ENCODE measurements at regions not wholly inside any gene's neighbourhood (a gene's known extent, or its start where the extent isn't known, plus 50 kb on each side); places are given as distances from the start of the nearest gene placed in this dataset.
A peak's percentile ranks its signal among the peaks of the same experiment; 100 is the strongest.

DNA sequence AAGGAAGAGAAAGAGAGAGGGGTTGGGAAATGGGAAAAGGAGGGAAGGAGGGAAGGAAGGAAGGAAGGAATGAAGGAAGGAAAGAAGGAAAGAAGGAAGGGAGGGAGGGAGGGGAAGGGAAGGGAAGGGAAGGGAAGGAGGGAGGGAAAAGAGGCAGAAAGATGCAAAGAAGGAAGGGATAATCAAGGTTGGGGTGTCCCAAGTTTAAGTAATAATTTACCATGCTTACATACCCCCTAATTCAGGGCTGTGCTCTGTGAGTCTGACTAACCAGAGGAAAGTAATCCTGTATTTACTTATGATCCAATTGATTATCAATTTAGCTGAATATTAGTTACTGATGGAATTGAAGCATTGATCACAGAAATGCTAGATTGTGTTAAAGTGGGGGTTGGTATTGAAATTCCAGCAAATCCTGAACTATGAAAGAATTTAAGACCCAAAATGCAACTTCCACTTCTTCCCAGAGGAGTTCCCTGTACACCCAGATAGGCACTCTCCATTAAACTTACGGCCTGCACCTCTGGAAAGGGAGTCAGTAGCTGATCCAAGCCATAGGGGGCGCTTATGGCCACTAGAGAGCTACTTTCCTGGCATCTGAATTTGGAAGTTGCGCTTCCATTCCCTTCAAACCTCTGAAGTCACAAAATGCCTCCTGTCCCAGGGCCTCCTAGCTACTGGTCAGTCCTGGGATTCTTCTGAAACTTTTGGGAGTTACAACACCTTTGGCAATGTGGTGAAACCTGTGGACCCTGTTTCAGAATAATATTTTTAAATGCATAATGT lies 162.7 kb upstream of the PWP1 start:
- no peak overlapping the region for H3K27ac ChIP-seq
- H3K9me3 ChIP-seq, result no peaks in the 10 kb centered on the region

DNA sequence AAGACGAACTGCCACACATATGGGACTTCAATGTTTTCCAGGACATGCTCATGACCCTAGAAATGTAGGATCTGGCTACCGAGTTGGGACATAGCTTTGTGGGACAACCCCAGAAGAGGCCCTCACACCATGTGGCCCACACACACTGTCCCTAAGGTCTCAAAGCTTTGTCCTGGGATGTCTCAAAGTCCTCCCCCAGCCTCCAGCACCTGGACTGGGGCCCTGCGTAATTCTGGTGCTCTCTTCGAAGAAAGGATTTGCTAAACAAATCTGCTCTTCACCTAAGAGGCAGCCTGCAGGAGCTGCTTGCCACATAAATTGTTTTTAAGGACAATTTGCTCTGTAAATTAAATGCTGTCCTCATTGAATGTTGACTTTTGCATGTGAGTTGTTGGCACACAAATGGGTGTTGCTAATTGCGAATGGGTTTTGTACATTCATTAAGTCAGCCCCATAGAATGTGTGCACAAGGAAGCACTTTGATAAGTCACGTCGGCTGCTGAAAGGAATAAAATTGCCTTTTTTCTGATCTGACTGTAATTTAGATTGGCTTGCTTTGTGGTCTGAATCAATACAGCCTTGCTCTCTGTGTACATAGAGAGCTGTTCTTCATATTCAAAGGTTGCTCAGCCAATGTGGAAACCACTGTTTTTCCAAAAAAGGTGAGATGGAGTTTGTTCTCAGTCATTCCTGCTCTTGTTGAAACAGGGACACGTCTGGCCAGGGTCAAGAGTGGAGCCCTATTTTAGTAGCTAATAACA lies 161.6 kb upstream of the PWP1 start:
- Histone ChIP-seq H3K4me1 (no peaks in the 10 kb centered on the region), H3K36me3 (no peaks in the 10 kb centered on the region), H3K9me3 (no peaks in the 10 kb centered on the region), H3K27ac (no peak overlapping the region), H3K4me3 (no peak overlapping the region), H3K27me3 (no peaks in the 10 kb centered on the region)
- no peak for DNase-seq
- no peak for TF ChIP-seq POLR2A (IDR thresholded peaks at IDR 0.05)
- TF ChIP-seq, protein P1, sequence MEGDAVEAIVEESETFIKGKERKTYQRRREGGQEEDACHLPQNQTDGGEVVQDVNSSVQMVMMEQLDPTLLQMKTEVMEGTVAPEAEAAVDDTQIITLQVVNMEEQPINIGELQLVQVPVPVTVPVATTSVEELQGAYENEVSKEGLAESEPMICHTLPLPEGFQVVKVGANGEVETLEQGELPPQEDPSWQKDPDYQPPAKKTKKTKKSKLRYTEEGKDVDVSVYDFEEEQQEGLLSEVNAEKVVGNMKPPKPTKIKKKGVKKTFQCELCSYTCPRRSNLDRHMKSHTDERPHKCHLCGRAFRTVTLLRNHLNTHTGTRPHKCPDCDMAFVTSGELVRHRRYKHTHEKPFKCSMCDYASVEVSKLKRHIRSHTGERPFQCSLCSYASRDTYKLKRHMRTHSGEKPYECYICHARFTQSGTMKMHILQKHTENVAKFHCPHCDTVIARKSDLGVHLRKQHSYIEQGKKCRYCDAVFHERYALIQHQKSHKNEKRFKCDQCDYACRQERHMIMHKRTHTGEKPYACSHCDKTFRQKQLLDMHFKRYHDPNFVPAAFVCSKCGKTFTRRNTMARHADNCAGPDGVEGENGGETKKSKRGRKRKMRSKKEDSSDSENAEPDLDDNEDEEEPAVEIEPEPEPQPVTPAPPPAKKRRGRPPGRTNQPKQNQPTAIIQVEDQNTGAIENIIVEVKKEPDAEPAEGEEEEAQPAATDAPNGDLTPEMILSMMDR (IDR thresholded peaks at IDR 0.05), result no peak

More for the DNA sequence above, 162.7 kb upstream of the PWP1 start:
- no peak overlapping the region for H3K4me3 ChIP-seq
- no peak for TF ChIP-seq POLR2A (IDR thresholded peaks at IDR 0.05)
- TF ChIP-seq, protein P1 (IDR thresholded peaks at IDR 0.05), result peak in 2 of 6 experiments; percentile 25 to 30
- H3K27me3 ChIP-seq, result no peaks in the 10 kb centered on the region
- no peak for DNase-seq
- no peaks in the 10 kb centered on the region for H3K36me3 ChIP-seq
- H3K4me1 ChIP-seq, result no peaks in the 10 kb centered on the region

DNA sequence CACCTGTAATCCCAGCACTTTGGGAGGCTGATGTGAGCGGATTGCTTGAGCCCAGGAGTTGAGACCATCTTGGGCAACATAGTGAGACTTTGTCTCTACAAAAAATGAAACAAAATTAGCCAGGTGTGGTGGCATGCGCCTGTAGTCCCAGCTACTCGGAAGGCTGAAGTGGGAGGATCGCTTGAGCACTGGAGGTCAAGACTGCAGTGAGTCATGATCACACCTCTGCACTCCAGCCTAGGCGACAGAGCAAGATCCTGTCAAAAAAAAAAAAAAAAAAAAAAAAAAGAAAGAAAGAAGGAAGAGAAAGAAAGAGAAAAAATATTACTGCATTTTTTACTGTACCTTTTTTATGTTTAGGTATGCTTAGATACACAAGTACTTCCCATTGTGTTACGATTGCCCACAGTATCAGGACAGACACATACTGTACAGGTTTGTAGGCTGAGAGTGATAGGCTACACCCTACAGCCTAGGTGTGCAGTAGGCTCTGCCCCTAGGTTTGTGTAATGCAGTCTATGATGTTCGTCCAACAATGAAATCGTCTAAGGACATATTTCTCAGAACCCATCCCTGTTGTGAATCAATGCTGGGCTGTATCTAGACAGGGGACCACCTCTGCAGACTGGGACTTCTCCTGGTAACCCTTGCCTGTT lies 160.4 kb upstream of the PWP1 start:
- Histone ChIP-seq H3K36me3 (no peaks in the 10 kb centered on the region), H3K27ac (no peak overlapping the region), H3K27me3 (no peaks in the 10 kb centered on the region), H3K9me3 (no peaks in the 10 kb centered on the region), H3K4me3 (no peak overlapping the region), H3K4me1 (no peaks in the 10 kb centered on the region)
- no peak for DNase-seq
- TF ChIP-seq, protein P1 (IDR thresholded peaks at IDR 0.05), result no peak
- TF ChIP-seq POLR2A (IDR thresholded peaks at IDR 0.05), result no peak

DNA sequence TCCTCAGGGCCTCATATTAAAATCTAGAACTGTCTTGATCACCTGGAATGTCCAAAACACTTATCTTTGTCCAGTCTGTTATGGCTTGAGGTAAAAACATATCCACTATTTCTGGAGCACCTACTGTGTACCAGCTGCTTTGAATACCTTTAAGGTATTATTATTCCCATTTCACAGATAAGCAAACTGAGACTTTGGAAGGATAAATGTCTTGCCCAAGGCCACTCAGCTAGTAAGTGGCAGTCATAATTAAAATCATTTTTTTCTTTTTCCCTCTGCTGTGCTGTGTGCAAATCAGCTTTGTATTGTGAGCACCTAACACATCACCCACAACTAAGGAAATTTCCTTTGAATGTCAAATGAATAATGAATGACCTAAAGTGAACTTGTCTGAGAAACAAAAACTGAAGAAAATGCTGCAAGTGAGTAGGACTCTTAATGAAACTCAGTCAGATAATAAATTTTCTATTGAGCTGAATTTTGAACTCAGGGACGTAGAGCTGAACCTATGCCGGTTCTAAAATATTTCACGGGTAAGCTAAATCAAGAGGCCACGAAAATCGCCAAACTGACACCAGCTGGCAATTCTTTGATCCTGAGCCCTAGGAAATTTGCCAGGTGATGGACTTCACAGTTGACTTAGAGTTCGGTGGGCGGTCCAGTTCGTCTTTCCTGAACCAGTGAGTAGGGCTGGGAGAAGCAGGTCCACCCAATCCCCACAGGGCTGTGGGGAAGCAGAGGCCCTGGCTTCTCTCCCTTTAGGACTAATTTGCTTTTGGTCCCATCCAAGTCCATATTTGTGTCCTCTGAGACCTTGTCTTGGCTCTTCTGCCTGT lies 159.7 kb upstream of the PWP1 start:
- H3K4me3 ChIP-seq, result no peak overlapping the region
- no peaks in the 10 kb centered on the region for H3K4me1 ChIP-seq
- no peak for TF ChIP-seq POLR2A (IDR thresholded peaks at IDR 0.05)
- TF ChIP-seq, protein P1 (IDR thresholded peaks at IDR 0.05), result no peak
- no peak overlapping the region for H3K27ac ChIP-seq
- no peaks in the 10 kb centered on the region for H3K36me3 ChIP-seq
- H3K27me3 ChIP-seq, result no peaks in the 10 kb centered on the region
- H3K9me3 ChIP-seq, result no peaks in the 10 kb centered on the region
- DNase-seq, result no peak

DNA sequence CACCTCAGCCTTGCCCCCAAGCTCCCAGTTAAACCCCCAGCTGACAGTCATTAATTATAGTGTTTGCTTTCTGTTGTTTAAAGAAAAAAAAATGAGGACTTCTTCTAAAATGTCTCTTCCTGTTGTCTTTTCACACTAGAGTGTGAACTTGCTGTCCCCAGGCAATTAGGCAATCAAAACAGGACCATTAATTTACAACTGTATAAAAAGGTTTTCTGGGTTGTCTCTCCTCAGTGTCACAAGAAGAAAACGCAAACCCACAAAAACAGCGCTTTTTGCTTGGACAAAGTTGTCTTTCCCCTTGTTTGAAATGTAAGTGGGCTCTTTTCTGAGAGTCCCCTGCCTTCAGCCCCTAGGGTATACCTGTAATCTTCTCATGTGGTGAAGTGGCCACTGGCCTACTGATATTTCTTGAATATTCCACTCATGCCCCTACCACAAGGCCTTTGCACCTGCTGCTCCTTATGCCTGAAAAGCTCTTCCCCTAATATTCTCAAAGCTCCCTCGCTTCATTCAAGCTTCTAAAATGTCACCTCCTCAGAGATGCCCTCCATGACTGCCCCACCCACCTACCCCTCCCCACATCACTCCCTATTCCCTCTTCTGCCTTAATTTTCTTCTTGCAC lies 158.9 kb upstream of the PWP1 start:
- Histone ChIP-seq H3K4me3 (no peak overlapping the region), H3K27me3 (no peaks in the 10 kb centered on the region), H3K27ac (no peak overlapping the region), H3K4me1 (no peaks in the 10 kb centered on the region), H3K36me3 (no peaks in the 10 kb centered on the region), H3K9me3 (peaks cover 0 to 1% (median 0%) of the 10 kb centered on the region in 4 donors)
- TF ChIP-seq, protein P1 (IDR thresholded peaks at IDR 0.05), result no peak
- no peak for TF ChIP-seq POLR2A (IDR thresholded peaks at IDR 0.05)
- no peak for DNase-seq

Data from Peyer's patch (tissue), 4 donors.